ENCODE measurements at regions not wholly inside any gene's neighbourhood (a gene's known extent, or its start where the extent isn't known, plus 50 kb on each side); places are given as distances from the start of the nearest gene placed in this dataset.
A peak's percentile ranks its signal among the peaks of the same experiment; 100 is the strongest.

GRCh38 chrX:39331082-39331704 is 529.9 kb downstream of the MID1IP1 start:
- DNase-seq (ENCODE audit: low read depth in 3 of 3) = peak in 2 of 3 donors; percentile 21 to 48

- no peak for DNase-seq (ENCODE audit: low read depth in 3 of 3)
These were observed 532.2 kb downstream of the MID1IP1 start for GRCh38 chrX:39333451-39333850.

GRCh38 chrX:39335513-39336235 is 534.4 kb downstream of the MID1IP1 start:
- DNase-seq (ENCODE audit: low read depth in 3 of 3) = no peak

- no peak for DNase-seq (ENCODE audit: low read depth in 3 of 3)
These were observed 535.5 kb downstream of the MID1IP1 start for GRCh38 chrX:39336671-39337311.

GRCh38 chrX:39337451-39337850 is 536.2 kb downstream of the MID1IP1 start:
- DNase-seq (ENCODE audit: low read depth in 3 of 3) = no peak

- DNase-seq (ENCODE audit: low read depth in 3 of 3) = no peak
These were observed 537.3 kb downstream of the MID1IP1 start for GRCh38 chrX:39338583-39338982.

GRCh38 chrX:39356119-39356807 is 555.0 kb downstream of the MID1IP1 start:
- DNase-seq (ENCODE audit: low read depth in 3 of 3) = no peak

- DNase-seq (ENCODE audit: low read depth in 3 of 3) = no peak
These were observed 558.8 kb downstream of the MID1IP1 start for GRCh38 chrX:39360101-39360500.

GRCh38 chrX:39361736-39362135 is 560.5 kb downstream of the MID1IP1 start:
- DNase-seq (ENCODE audit: low read depth in 3 of 3) = no peak

- no peak for DNase-seq (ENCODE audit: low read depth in 3 of 3)
These were observed 566.2 kb downstream of the MID1IP1 start for GRCh38 chrX:39367416-39367815.

- DNase-seq (ENCODE audit: low read depth in 3 of 3) = no peak
These were observed 570.9 kb downstream of the MID1IP1 start for GRCh38 chrX:39372115-39372514.

GRCh38 chrX:39377157-39377556 is 575.9 kb downstream of the MID1IP1 start:
- no peak for DNase-seq (ENCODE audit: low read depth in 3 of 3)

- no peak for DNase-seq (ENCODE audit: low read depth in 3 of 3)
These were observed 576.5 kb downstream of the MID1IP1 start for GRCh38 chrX:39377773-39378172.

- no peak for DNase-seq (ENCODE audit: low read depth in 3 of 3)
These were observed 580.2 kb downstream of the MID1IP1 start for GRCh38 chrX:39381422-39381821.

GRCh38 chrX:39384996-39385395 is 583.7 kb downstream of the MID1IP1 start:
- DNase-seq (ENCODE audit: low read depth in 3 of 3) = no peak

GRCh38 chrX:39388730-39389129 is 587.5 kb downstream of the MID1IP1 start:
- no peak for DNase-seq (ENCODE audit: low read depth in 3 of 3)

- no peak for DNase-seq (ENCODE audit: low read depth in 3 of 3)
These were observed 595.2 kb downstream of the MID1IP1 start for GRCh38 chrX:39396358-39396995.

- no peak for DNase-seq (ENCODE audit: low read depth in 3 of 3)
These were observed 596.4 kb downstream of the MID1IP1 start for GRCh38 chrX:39397561-39398199.

- no peak for DNase-seq (ENCODE audit: low read depth in 3 of 3)
These were observed 597.1 kb downstream of the MID1IP1 start for GRCh38 chrX:39398215-39398962.

- DNase-seq (ENCODE audit: low read depth in 3 of 3) = no peak
These were observed 597.7 kb downstream of the MID1IP1 start for GRCh38 chrX:39398963-39399261.

GRCh38 chrX:39399387-39399786 is 598.1 kb downstream of the MID1IP1 start:
- no peak for DNase-seq (ENCODE audit: low read depth in 3 of 3)
